ENCODE measurements at regions not wholly inside any gene's neighbourhood (a gene's known extent, or its start where the extent isn't known, plus 50 kb on each side); places are given as distances from the start of the nearest gene placed in this dataset.

- TF ChIP-seq ATF3 (IDR thresholded peaks at IDR 0.05; ENCODE audit: insufficient read depth, low read depth, low read length) (no peak), SUZ12 (IDR thresholded peaks at IDR 0.05; ENCODE audit: low read length) (no peak), ZNF274 (IDR thresholded peaks at IDR 0.05; ENCODE audit: borderline replicate concordance, extremely low read depth, low read length) (no peak), SP1 (IDR thresholded peaks at IDR 0.05; ENCODE audit: low read depth, low read length) (no peak)
These were observed 354.6 kb upstream of the FANCL start (continued) for GRCh38 chr2:58595714-58596113.
